ENCODE measurements at regions not wholly inside any gene's neighbourhood (a gene's known extent, or its start where the extent isn't known, plus 50 kb on each side); places are given as distances from the start of the nearest gene placed in this dataset.

DNA sequence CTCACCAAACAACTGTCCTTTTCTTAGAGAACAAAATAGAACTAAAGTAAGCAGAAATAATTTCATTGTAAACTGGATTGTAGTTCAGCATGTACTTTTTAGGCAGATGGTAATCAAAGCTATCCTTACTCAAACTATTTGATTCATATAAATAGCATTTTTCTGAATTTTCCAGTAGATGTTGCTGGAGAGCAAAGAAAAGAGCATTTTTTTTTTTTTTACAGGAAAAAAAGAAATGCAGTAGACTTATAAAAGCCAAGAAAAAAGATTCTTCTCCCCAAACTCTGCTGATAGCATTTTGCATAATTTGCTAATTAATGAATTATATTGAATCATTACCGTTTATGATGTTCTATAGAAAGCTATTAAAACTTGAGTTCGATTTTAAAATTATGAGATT lies 715.3 kb upstream of the WWC1 start:
- H3K36me3 ChIP-seq (ENCODE audit: control insufficient read depth, insufficient read depth, low read length), result no peaks in the 10 kb centered on the region
- H3K27ac Mint-ChIP-seq, result no peak overlapping the region
- no peaks in the 10 kb centered on the region for H3K27me3 ChIP-seq (ENCODE audit: control insufficient read depth, insufficient read depth, low read length)
- no peak overlapping the region for H3K4me3 Mint-ChIP-seq
- H3K4me1 ChIP-seq (ENCODE audit: control insufficient read depth, insufficient read depth, low read length), result no peaks in the 10 kb centered on the region
- TF ChIP-seq CTCF (IDR thresholded peaks at IDR 0.05), result no peak
- no peaks in the 10 kb centered on the region for H3K36me3 Mint-ChIP-seq
- intact Hi-C loops (cut with micrococcal nuclease), result no loop called here
- peaks cover 3 to 6% of the 10 kb centered on the region in 2 donors for H3K9me3 Mint-ChIP-seq
- peaks cover 13 to 16% of the 10 kb centered on the region in 2 donors for H3K27me3 Mint-ChIP-seq (ENCODE audit: low read depth in 2 of 2)
- no peak overlapping the region for H3K27ac ChIP-seq (ENCODE audit: low read length)
- no peak for ATAC-seq
- WGBS (ENCODE audit: insufficient coverage), result no CpG with 5 or more reads among the region's 2 CpGs
- H3K4me3 ChIP-seq (ENCODE audit: low read length), result no peak overlapping the region
- H3K9me3 ChIP-seq (ENCODE audit: control insufficient read depth, insufficient read depth, low read length), result no peaks in the 10 kb centered on the region
- no peak for DNase-seq
- H3K4me1 Mint-ChIP-seq, result no peaks in the 10 kb centered on the region

- intact Hi-C loops (cut with micrococcal nuclease), result no loop called here
- DNase-seq, result no peak
- Histone ChIP-seq H3K36me3 (ENCODE audit: control insufficient read depth, insufficient read depth, low read length) (no peaks in the 10 kb centered on the region), H3K9me3 (ENCODE audit: control insufficient read depth, insufficient read depth, low read length) (no peaks in the 10 kb centered on the region), H3K27me3 (ENCODE audit: control insufficient read depth, insufficient read depth, low read length) (no peaks in the 10 kb centered on the region), H3K27ac (ENCODE audit: low read length) (no peak overlapping the region), H3K4me1 (ENCODE audit: control insufficient read depth, insufficient read depth, low read length) (no peaks in the 10 kb centered on the region), H3K4me3 (ENCODE audit: low read length) (no peak overlapping the region)
- Mint-ChIP-seq H3K27ac (no peak overlapping the region), H3K27me3 (ENCODE audit: low read depth in 2 of 2) (peaks cover 13 to 16% of the 10 kb centered on the region in 2 donors), H3K36me3 (no peaks in the 10 kb centered on the region), H3K4me3 (no peak overlapping the region), H3K9me3 (peaks cover 3 to 5% of the 10 kb centered on the region in 2 donors), H3K4me1 (no peaks in the 10 kb centered on the region)
- no peak for TF ChIP-seq CTCF (IDR thresholded peaks at IDR 0.05)
- WGBS (ENCODE audit: insufficient coverage), result 34% methylated on average over 4 of the region's 4 CpGs
- ATAC-seq, result no peak
These were observed 714.5 kb upstream of the WWC1 start for GRCh38 chr5:167576897-167577296.

- Mint-ChIP-seq H3K4me1 (no peaks in the 10 kb centered on the region), H3K4me3 (no peak overlapping the region), H3K27me3 (ENCODE audit: low read depth in 2 of 2) (peaks cover 13 to 16% of the 10 kb centered on the region in 2 donors), H3K36me3 (no peaks in the 10 kb centered on the region), H3K9me3 (peaks cover 3 to 5% of the 10 kb centered on the region in 2 donors), H3K27ac (no peak overlapping the region)
- DNase-seq (no peak), ATAC-seq (no peak)
- Histone ChIP-seq H3K9me3 (ENCODE audit: control insufficient read depth, insufficient read depth, low read length) (no peaks in the 10 kb centered on the region), H3K27ac (ENCODE audit: low read length) (no peak overlapping the region), H3K27me3 (ENCODE audit: control insufficient read depth, insufficient read depth, low read length) (no peaks in the 10 kb centered on the region), H3K4me3 (ENCODE audit: low read length) (no peak overlapping the region), H3K4me1 (ENCODE audit: control insufficient read depth, insufficient read depth, low read length) (no peaks in the 10 kb centered on the region), H3K36me3 (ENCODE audit: control insufficient read depth, insufficient read depth, low read length) (no peaks in the 10 kb centered on the region)
- intact Hi-C loops (cut with micrococcal nuclease), result no loop called here
- WGBS (ENCODE audit: insufficient coverage), result 78% methylated on average over 8 of the region's 8 CpGs
- no peak for TF ChIP-seq CTCF (IDR thresholded peaks at IDR 0.05)
These were observed 713.8 kb upstream of the WWC1 start for GRCh38 chr5:167577616-167578015.

DNA sequence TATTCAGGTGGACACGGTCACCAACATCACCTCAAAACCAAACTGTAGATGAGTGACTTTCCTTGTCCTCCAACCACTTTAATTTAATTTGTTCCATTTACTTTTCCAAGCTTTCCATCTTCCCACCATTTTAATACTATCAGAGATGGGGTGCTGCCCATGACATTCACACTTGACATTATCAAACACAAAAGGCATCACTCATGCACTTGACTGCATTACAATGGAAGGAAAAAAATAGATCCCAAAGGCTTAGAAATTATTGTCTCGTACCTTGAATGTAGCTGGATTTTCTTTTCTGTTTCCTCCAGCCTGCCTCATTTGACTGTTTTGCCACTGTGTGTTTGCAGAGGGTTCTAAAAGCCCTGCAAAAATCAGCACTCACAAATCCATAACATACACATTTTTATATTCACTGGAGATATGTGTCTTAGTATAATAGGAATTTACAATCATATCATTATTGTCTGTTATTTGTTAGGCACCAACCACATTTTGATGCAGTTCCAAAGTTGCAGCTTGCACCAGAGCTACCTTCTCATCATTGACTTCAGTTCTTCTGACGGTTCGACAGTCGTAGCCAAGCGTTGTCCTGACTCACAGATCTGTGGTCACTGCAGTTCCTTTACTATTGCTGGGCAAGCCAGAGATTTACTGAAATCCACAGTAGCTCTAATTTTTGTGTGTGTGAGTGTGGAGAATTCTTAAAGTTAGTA lies 712.3 kb upstream of the WWC1 start:
- Mint-ChIP-seq H3K27ac (no peak overlapping the region), H3K9me3 (peaks cover 0 to 4% of the 10 kb centered on the region in 2 donors), H3K4me1 (no peaks in the 10 kb centered on the region), H3K27me3 (ENCODE audit: low read depth in 2 of 2) (peaks cover 8 to 13% of the 10 kb centered on the region in 2 donors), H3K4me3 (no peak overlapping the region), H3K36me3 (no peaks in the 10 kb centered on the region)
- intact Hi-C loops (cut with micrococcal nuclease), result no loop called here
- WGBS (ENCODE audit: insufficient coverage), result 91% methylated on average over 6 of the region's 6 CpGs
- Histone ChIP-seq H3K4me3 (ENCODE audit: low read length) (no peak overlapping the region), H3K4me1 (ENCODE audit: control insufficient read depth, insufficient read depth, low read length) (no peaks in the 10 kb centered on the region), H3K27me3 (ENCODE audit: control insufficient read depth, insufficient read depth, low read length) (no peaks in the 10 kb centered on the region), H3K27ac (ENCODE audit: low read length) (no peak overlapping the region), H3K9me3 (ENCODE audit: control insufficient read depth, insufficient read depth, low read length) (no peaks in the 10 kb centered on the region), H3K36me3 (ENCODE audit: control insufficient read depth, insufficient read depth, low read length) (no peaks in the 10 kb centered on the region)
- ATAC-seq (no peak), DNase-seq (no peak)
- TF ChIP-seq CTCF (IDR thresholded peaks at IDR 0.05), result no peak

All from natural killer cell (primary cell).